GM19372 (cell line): ENCODE measurements at regions not wholly inside any gene's neighbourhood (a gene's known extent, or its start where the extent isn't known, plus 50 kb on each side); places are given as distances from the start of the nearest gene placed in this dataset.
"Not testable (repeated sequence)": the region's sequence is repeated elsewhere in the genome, so short reads cannot be mapped to it uniquely, and the experiment has no call there.

Experiments used
- ATAC-seq: cut with Tn5 transposase; IDR thresholded peaks from one replicate; pipeline ENCODE4 v1.9.1; 2021; ENCODE audit warnings: mild to moderate bottlenecking, low read depth, moderate library complexity; ENCODE audit not compliant: unreplicated experiment

- ATAC-seq: no peak
Measured at GRCh38 chr13:64684685-64685431, 2545.3 kb downstream of the PCDH9 start.

- ATAC-seq: no peak
Measured at GRCh38 chr13:64684108-64684507, 2546.0 kb downstream of the PCDH9 start.

GRCh38 chr13:64680739-64681138, 2549.4 kb downstream of the PCDH9 start:
- ATAC-seq: no peak

- ATAC-seq: no peak
Measured at GRCh38 chr13:64675255-64675892, 2554.8 kb downstream of the PCDH9 start.

GRCh38 chr13:64674126-64674525, 2556.0 kb downstream of the PCDH9 start:
- ATAC-seq: no peak

- ATAC-seq: no peak
Measured at GRCh38 chr13:64672751-64673150, 2557.4 kb downstream of the PCDH9 start.

GRCh38 chr13:64662887-64663593, 2567.1 kb downstream of the PCDH9 start:
- no peak for ATAC-seq

GRCh38 chr13:64648293-64648692, 2581.8 kb downstream of the PCDH9 start:
- no peak for ATAC-seq

GRCh38 chr13:64643066-64643465, 2587.1 kb downstream of the PCDH9 start:
- ATAC-seq: no peak

- ATAC-seq: no peak
Measured at GRCh38 chr13:64640002-64640401, 2590.1 kb downstream of the PCDH9 start.

- ATAC-seq: no peak
Measured at GRCh38 chr13:64639206-64639605, 2590.9 kb downstream of the PCDH9 start.

GRCh38 chr13:64633948-64634347, 2596.2 kb downstream of the PCDH9 start:
- no peak for ATAC-seq

GRCh38 chr13:64627654-64628053, 2602.5 kb downstream of the PCDH9 start:
- ATAC-seq: no peak

GRCh38 chr13:64626105-64626504, 2604.0 kb downstream of the PCDH9 start:
- no peak for ATAC-seq

- no peak for ATAC-seq
Measured at GRCh38 chr13:64617231-64617630, 2612.9 kb downstream of the PCDH9 start.

GRCh38 chr13:64591971-64592370, 2638.2 kb downstream of the PCDH9 start:
- ATAC-seq: no peak

- no peak for ATAC-seq
Measured at GRCh38 chr13:64579331-64579730, 2650.8 kb downstream of the PCDH9 start.

GRCh38 chr13:64568748-64569147, 2661.4 kb downstream of the PCDH9 start:
- ATAC-seq: no peak

GRCh38 chr13:64558031-64558430, 2672.1 kb downstream of the PCDH9 start:
- not testable (repeated sequence) for ATAC-seq

GRCh38 chr13:64556376-64556775, 2673.8 kb downstream of the PCDH9 start:
- no peak for ATAC-seq

GRCh38 chr13:64553411-64554129, 2676.6 kb downstream of the PCDH9 start:
- no peak for ATAC-seq
